ENCODE measurements at regions not wholly inside any gene's neighbourhood (a gene's known extent, or its start where the extent isn't known, plus 50 kb on each side); places are given as distances from the start of the nearest gene placed in this dataset.

DNA sequence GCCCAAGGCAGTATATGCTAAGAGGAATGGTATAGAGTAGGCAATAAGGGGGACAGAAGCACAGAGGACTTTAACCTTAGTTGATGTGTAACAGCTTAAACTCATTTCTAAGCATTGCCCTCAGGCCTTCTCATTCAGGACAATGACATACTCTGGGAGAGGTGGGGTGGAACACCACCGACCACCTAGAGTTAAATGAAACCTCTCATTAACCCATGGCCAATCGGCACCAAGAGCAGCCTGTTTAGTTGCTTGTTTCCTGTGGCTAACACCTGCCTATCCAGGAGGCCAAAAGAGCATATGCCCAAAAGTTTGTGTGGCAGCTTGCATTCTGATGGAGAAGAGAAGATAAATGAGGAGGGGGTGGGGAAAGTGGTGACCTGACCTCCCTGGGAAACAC is 50.0 kb downstream of the PABIR2 start:
- POLR2A ChIA-PET: no interaction called here

DNA sequence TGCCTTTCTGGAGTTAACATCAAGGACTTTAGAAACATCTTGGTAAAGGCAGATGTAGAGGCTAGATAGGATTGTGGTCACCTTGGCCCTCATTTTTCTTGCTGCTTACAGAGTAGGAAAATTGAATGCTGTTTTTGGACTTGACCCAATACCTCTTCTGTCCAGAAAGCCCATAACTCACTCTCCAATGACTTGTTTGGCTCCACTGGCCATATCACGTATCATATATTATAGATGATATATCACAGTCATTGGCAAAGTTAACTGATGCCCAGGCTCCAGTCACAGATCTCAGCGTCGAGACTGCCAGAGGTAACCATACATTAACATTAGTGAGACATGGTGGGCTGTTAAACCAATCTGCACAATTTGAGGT is 50.6 kb downstream of the PABIR2 start:
- CTCF ChIA-PET: no interaction called here
- POLR2A ChIA-PET: no interaction called here

More for the DNA sequence above, 50.0 kb downstream of the PABIR2 start:
- CTCF ChIA-PET: no interaction called here

DNA sequence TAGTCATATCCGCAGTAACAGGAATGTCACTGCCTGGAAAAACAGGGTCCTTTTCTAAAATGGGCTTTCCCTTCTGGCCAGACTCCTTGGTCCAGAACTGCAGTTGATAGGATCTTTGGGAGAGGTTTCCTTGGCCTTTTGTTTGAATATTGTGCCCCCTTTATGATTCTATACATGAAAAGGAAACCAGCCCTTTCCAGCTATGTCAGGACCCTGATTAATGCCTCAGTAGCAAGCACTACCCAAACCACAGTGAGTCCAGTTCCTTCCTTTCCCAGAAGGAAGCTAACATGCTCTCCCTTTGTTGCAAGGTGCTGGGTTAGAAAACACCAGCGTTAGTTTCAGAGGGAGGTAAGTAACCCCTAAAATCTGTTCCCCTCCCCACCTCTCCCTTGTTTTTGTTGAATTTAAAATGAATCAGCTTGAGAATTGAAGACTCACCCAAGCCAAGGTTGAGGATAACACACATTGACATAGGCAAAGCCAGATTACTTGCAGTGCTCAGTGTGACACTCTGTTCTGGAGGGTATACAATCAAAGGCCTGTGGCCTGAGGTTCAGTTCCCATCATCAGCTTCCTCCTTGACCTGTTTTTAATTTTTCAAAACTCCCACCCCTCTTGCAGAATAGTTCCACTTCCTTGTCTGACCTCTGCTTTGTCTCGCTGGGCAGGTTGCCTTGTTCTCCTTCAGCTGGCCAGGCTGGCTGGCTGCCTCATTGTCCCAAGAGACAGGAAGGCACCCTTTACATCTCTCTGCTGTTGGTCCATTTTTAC is 51.2 kb downstream of the PABIR2 start:
- ChIA-PET CTCF (no interaction called here), POLR2A (no interaction called here)

DNA sequence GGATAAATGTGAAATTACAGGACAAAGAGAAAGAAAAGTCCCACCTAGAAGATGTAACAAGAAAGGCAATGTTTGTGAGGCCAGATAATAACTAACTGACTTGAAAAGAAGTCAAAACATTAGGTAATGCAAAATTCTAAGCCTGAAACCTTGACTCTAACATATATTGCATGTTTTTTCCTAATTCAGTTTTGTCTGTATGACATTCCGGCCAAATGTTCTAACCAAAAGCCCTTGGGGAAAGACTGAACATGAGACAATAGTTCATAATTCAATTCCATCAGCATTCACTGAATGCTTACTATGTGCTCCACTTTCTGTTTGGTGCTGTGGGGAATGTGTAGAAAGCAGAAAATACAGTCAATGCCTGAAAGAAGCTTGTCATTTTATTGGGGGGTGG is 53.9 kb downstream of the PABIR2 start:
- ChIA-PET CTCF (no interaction called here), POLR2A (no interaction called here)

DNA sequence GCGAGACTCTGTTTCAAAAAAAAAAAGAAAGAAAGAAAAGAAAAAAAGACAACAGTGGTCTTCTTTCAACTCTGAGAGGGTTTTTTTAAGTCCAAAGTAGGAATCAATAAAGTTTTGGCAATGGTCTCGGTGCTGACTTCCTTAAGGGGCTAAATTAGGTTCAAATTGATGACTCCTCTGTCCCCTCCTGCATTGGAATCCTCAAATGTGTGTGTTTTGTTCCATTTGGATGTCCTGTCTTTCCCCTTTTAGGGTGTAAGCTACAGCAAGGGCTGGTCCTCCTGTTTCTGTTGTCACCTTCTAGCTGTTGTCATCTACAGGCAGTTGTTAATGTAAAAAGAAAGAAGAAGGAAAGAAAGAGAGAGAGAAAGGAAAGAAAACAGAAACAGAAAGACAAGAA is 54.4 kb downstream of the PABIR2 start:
- CTCF ChIA-PET: no interaction called here
- POLR2A ChIA-PET: no interaction called here

DNA sequence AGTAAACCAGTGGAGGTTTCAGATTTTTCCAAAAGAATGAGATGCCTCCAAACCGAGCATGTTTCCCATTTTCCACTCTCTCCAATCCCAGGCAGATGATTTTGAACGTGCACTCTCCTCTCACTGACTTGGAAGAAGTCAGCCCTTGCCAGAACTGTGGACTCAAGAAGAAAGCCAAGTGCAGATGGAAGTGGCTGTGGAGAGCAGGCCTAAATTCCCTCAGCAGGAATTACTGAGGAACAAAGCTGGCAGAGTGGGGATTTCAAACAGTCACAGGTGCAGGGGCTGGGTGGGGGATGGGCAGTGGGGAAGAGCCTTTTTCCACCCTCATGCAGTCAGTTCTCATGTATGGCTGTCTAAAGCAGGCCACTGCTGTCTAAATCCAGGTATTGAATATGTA is 55.3 kb downstream of the PABIR2 start:
- ChIA-PET CTCF (no interaction called here), POLR2A (no interaction called here)

DNA sequence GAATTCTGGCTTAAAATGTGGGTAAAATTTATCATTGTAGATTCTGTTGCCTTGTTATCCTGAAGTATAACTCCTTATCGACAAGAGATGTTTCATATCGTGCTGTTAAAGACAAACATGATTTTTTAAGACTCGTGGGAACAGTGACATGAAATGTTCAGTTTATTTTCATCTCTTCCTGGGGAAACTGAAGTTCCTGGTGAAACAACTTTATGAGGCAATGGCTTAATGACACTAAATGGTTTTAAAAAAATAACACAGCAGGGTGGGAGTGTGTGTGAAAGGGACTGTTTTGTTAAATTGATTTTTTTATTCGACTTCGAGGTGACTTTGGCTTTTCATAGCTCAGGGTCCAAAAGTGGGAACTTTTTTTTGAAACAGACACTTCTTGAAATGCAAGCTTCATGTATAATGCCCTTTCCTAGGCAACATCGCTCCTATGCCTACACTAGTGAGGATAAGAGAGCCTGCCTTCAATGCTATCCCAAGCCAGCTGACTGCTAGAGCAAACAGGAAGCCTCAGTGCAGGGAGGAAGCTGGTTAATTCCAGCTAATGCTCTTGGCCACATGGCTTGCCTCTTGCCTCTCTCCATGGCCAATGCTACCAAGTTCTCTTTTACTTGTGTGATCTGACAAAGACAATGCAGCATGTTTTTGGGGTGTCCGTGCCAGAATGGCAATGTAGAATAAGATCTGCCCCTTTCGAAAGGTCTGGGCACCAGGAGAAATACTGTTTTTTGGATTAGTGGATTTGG is 57.8 kb downstream of the PABIR2 start:
- CTCF ChIA-PET: no interaction called here
- POLR2A ChIA-PET: no interaction called here

DNA sequence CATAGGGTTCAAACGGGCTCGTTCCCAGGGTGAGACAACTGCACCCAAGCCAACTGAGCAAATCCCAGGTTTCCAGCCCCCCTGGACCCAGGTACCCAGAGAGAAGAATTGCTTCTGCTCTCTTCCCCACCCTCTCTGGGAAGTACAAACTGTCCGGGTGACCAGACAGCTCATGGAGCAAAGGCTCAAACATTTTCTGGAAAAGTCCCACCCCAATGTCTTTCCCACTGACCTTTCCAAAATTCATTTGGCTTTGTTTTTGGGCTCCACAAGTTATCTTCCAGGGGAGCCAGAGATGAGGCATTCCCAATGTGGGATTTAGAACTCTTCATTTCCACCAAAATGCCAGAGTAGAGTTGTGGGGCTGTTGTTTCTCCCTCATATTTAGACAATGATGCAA is 58.6 kb downstream of the PABIR2 start:
- ChIA-PET POLR2A (no interaction called here), CTCF (no interaction called here)

DNA sequence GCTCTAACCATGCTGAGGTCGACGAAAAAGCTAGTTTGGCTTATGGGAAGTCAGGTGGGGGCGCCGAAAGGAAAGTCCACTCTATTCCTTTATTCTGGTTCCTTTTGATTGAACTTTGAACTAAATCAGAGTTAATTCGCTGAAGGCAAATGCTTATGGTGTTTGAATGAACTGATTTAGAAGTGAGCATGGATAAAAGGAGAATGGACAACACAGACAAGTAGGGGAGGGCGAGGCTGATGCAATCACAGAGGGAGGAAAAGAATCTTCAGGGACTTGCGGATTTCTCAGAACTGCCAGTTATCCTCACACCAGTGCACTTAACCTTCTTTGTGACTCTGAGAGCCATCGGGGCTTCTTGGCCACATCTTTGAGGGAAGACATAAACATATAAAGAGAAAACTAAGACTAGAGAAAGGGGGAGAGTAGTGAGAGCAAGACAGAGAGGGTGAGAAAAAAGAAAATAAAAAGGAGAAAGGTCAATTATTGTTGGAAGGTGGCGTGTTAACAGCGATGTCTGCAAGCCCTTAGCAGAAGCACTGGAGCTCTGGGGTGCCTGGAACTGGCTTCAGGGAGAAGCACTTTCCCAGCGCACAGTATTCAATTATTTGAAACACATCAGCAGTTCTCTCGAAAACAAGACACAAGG is 59.2 kb downstream of the PABIR2 start:
- ChIA-PET CTCF (no interaction called here), POLR2A (no interaction called here)

DNA sequence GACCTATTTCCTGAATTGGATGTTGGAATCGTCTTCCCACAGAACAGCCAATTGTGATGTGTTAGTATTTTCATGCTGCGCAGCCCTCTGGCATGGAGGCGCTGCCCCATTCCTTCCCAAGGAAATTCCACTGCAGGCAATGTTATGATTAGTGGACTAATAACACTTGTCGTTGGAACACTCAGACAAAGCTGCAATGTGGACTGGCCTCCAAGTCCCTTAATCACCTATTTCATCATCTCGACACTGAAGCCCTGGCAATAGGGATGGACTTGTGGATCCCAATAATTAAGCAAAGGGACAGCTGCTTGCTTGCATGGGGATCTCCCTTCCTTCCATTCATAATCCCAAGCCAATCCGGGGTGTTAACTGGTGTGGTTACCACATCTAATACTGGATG is 59.9 kb downstream of the PABIR2 start:
- ChIA-PET CTCF (no interaction called here), POLR2A (no interaction called here)

DNA sequence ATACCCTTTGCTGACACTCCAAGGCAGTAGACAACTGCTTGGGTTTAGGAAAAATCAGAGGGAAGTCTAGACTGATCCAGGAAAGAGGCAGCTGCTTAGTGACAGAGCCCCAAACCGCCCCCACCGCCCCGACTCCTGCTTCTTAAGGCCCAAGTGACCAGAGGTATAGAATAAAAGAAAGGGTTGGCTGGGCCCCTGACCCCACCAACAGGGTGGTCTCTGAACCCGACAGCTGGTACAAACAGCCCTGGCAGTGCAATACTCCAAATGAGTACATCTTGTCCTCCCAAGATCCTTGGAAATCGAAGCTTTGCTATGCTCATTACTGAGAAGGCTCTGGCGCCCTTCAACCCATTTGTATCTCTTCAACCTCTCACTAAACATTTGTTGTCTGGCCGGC is 60.6 kb downstream of the PABIR2 start:
- CTCF ChIA-PET: no interaction called here

DNA sequence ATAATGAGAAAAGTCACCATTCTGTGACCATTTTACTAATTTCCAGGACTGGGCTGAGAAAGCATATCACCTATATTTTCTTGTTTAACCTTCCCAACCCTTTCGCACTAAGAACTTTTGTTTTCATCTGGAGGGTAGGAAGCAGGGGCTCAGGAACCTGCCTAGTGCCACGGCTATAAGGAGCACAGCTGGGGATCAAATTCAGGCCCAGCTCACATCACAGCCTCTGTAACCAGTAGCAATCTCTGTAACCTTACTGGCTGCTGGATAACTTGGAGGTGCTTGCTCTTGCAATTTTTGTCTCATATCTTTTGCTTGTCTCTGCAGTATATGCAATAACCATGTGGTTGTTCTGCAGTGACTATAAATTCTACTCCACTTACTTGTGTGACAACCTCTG is 62.0 kb downstream of the PABIR2 start:
- ChIA-PET POLR2A (no interaction called here), CTCF (no interaction called here)

More for the DNA sequence above, 60.6 kb downstream of the PABIR2 start:
- POLR2A ChIA-PET: no interaction called here

DNA sequence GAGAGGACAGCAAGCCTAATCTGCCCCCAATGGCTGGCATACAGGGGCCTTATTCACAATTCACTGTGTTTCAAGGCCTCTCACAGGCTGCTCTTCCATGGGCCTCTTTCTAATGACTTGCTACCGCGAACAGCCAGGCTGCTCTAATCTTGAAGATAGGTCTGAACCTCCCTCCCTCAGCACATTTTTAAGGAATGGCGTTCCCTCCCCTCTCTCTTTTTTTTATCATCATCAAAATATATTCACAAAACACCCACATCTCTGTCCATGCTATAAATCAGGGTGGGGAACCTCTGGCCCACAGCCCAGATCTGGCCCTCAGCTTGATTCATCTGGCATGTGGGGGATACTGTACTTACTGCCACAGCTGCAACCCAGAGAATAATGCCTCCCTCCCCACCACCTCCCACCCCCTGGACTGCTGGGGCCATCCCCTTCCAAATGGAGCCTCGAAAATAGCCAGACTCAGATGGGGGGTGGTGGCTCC is 62.5 kb downstream of the PABIR2 start:
- POLR2A ChIA-PET: no interaction called here
- CTCF ChIA-PET: no interaction called here

DNA sequence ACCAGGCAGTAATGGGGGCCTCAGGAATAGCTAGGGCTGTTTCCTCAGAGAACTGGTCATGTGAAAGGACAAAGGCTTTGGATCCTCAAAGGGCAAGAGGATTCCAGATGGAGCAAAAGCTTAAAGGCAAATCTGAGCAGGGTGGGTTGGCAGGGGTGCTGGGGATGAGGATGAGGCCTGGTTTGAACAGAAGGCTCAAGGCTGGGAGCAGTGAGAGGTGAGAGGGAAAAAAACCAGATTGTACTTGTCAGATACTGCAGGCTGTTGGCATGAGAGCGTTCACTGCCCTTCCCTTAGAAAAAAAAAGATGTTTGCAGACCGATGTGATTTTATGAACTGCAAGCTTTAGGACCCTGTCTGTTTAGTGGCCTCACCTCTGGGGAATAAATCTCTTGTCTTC is 63.4 kb downstream of the PABIR2 start:
- CTCF ChIA-PET: no interaction called here

DNA sequence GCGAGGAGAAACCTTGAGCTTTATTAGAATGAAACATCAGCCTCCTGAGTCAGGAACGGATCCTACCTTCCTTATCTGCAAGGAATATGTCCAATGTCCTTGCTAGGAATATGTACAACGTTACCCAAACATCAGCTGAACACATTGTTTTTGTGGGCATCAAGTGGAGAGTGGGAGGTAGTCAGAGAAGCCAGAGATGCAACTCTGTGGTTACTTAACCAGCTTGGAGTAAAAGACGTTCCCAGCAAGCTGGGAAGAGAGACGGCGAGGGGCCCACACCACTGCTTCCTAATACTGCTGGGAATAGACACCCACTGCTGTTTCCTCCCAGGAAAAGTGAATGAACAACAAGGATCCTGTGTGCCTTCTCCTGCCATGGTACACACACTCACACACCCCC is 64.3 kb downstream of the PABIR2 start:
- POLR2A ChIA-PET: no interaction called here
- CTCF ChIA-PET: no interaction called here

More for the DNA sequence above, 63.4 kb downstream of the PABIR2 start:
- POLR2A ChIA-PET: no interaction called here

DNA sequence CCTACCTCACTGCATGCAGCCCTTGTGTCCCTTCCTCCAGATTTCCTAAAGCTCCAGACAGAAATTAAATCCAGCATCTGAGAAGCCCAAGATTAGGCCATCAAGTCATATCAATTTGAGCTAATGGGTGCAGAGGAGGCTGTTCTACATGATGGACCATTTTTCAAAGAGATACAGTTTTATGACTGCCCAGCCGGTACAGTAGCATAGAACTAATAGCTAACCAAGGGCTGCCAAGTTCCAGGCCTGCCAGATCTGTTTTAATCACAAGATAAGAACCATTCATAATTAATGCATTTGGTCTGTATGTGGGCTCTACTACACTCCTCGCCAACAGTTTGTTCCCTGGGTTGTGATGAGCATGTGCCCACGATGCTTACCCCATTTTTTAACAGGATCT is 64.9 kb downstream of the PABIR2 start:
- POLR2A ChIA-PET: no interaction called here
- CTCF ChIA-PET: no interaction called here

DNA sequence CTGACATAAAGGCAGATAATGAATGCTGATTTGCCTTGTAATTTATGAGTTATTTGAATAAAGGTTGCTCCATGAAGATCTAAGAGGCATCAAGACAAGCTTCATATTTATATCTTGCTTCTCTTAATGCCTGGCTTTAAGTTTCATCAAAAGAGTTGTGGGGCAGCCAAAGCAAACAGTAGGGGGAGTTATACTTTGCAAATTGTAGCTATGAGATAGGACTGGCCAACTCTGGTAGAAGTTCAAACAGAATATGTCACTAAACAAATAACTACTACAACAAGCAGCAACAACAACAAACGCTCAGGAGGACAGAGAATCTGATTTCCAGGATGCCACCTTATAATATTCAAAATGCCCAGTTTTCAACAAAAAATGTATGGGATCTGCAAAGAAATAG is 69.1 kb upstream of the PLAC1 start:
- ChIA-PET CTCF (no interaction called here), POLR2A (no interaction called here)

DNA sequence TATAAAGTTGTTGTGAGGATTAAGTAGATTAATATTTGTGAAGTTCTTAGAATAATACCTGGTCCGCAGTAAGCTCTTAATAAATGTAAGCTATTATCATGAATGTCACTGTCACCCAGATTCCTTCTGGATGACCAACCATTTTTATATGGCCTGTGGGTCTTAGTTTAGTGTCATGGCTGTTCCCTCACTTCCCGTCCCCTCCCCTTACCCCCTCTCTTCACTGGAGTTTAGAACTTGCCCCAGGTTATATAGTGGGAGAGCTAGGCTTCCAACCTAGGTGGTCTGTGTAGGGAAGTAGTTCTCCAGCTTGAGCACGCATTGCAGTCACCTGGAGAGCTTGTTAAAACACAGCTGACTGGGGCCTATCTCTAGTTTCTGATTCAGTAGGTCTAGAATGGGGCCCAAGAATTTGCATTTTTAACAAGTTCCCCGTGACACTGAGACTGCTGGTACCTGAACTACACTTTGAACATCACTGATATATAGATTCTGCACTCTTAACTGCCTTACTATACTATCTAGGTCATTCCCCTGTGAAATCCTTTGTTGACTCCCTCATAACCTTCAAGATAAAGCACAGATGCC is 66.9 kb upstream of the PLAC1 start:
- POLR2A ChIA-PET: no interaction called here
- CTCF ChIA-PET: no interaction called here

DNA sequence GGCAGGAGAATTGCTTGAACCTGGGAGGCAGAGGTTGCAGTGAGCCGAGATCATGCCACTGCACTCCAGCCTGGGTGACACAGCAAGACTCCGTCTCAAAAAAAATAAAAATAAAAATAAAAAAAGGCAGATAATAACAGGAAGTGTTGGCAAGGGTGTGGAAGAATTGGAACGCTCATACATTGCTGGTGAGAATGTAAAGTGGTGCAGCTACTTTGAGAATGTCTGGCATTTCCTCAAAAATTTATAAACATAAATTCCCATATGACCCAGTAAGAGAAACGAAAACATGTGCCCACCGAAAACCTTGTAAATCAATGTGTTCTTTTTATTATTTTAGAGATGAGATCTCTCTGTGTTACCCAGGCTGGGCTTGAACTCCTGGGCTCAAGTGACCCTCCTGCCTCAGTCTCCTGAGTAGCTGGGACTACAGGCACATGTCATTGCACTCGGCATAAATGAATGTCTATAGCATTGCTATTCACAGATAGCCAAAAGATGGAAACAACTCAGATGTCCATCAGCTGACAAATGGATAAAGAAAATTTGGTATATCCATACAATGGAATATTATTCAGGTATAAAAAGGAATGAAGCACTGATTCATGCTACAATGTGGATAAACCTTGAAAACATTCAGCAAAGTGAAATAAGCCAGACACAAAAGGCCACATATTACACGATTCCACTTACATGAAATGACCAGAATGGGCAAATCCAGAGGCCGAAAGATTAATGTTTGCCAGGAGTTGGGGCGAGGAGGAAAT is 63.7 kb upstream of the PLAC1 start:
- ChIA-PET CTCF (no interaction called here), POLR2A (interaction anchor here (0.6 kb wide), 1 partner anchor 108 kb away, joined by 3 read pairs; no protein-coding TSS in a partner anchor)

DNA sequence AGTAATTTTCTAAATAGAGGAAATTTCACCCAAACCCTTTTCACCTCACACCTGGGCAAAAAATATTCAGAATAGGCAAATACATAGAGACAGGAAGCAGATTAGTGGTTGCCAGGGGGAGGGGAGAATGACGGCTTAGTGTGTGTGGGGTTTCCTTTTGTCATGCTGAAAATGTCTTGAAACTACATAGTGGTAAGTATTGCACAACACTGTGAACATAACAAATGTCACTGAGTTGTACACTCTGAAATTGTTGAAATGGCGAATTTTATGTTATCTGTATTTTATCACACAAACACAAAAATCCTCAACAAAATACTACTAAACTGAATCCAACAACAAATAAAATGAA is 60.7 kb upstream of the PLAC1 start:
- CTCF ChIA-PET: no interaction called here
- POLR2A ChIA-PET: no interaction called here

Measured in activated CD8-positive, alpha-beta memory T cell treated with anti-CD3 and anti-CD28 coated beads for 36 hours (primary cell).